ENCODE measurements at regions not wholly inside any gene's neighbourhood (a gene's known extent, or its start where the extent isn't known, plus 50 kb on each side); places are given as distances from the start of the nearest gene placed in this dataset.
A peak's percentile ranks its signal among the peaks of the same experiment; 100 is the strongest.

DNA sequence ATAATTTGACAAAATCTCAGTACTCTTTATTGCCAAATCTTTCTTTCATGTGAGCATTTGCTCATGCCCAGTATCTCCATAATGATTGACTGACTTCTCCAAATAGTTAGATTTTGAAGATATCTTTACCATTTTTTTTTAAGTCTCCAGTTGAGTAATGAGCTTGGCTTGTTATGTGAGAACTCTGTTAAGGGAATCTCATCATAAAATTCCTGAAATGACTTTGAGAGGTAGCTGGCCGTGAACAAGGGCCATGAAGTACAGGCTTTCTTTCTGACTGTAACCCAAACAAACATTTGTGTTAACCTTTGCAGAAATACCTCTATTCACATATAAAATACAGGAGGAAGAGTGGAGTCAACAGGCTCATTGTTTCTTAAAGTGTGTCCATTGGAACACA, 449.7 kb downstream of the IRS2 start:
- TF ChIP-seq, protein P1, sequence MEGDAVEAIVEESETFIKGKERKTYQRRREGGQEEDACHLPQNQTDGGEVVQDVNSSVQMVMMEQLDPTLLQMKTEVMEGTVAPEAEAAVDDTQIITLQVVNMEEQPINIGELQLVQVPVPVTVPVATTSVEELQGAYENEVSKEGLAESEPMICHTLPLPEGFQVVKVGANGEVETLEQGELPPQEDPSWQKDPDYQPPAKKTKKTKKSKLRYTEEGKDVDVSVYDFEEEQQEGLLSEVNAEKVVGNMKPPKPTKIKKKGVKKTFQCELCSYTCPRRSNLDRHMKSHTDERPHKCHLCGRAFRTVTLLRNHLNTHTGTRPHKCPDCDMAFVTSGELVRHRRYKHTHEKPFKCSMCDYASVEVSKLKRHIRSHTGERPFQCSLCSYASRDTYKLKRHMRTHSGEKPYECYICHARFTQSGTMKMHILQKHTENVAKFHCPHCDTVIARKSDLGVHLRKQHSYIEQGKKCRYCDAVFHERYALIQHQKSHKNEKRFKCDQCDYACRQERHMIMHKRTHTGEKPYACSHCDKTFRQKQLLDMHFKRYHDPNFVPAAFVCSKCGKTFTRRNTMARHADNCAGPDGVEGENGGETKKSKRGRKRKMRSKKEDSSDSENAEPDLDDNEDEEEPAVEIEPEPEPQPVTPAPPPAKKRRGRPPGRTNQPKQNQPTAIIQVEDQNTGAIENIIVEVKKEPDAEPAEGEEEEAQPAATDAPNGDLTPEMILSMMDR (IDR thresholded peaks at IDR 0.05; ENCODE audit: insufficient read depth, low read length, poor library complexity, severe bottlenecking), result no peak
- no peaks in the 10 kb centered on the region for H3K27me3 ChIP-seq (ENCODE audit: control insufficient read depth, insufficient read depth, low read length)
- peak; percentile 70 for DNase-seq (ENCODE audit: low read depth)
- H3K4me3 ChIP-seq (ENCODE audit: low read depth, low read length), result no peak overlapping the region
- no peaks in the 10 kb centered on the region for H3K36me3 ChIP-seq (ENCODE audit: control insufficient read depth, insufficient read depth, low read length)

DNA sequence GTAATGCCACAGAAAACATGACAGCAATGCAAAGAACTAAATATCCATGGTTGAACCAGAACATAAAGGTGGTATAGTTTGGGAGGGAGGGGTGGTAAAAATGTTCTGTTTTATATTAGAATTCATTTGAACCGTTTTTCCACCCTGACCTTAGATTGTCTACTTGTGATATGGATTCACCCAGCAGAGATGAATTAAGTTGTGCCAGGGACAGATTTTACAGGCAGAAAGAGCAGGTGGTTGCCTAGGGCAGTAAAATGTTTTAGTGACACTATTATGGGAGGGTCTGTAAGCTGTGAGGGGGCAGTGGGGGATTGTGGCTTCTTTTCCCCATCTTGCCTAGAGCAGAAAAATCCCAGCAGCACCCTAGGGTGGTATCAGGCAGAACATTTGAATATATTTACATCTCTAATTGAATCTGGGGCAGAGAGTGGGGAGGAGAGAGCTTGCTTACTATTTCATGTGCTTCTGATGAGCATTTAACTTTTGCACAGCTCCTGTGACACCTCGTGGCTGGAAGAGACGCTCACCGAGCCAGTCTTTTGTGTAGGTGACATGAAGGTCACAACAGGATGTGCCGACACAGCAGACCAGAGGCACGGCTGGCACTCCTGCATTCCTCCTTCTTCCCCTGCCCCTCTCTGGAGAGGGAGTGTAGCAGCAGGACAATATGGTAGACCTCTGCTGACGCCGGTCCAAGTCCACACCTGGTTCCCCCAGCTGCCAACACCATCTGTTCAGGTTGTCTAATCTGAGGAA, 452.3 kb downstream of the IRS2 start:
- no peak for DNase-seq (ENCODE audit: low read depth)
- H3K4me3 ChIP-seq (ENCODE audit: low read depth, low read length), result no peak overlapping the region
- TF ChIP-seq, protein P1 (IDR thresholded peaks at IDR 0.05; ENCODE audit: insufficient read depth, low read length, poor library complexity, severe bottlenecking), result no peak
- no peaks in the 10 kb centered on the region for H3K27me3 ChIP-seq (ENCODE audit: control insufficient read depth, insufficient read depth, low read length)
- no peaks in the 10 kb centered on the region for H3K36me3 ChIP-seq (ENCODE audit: control insufficient read depth, insufficient read depth, low read length)

DNA sequence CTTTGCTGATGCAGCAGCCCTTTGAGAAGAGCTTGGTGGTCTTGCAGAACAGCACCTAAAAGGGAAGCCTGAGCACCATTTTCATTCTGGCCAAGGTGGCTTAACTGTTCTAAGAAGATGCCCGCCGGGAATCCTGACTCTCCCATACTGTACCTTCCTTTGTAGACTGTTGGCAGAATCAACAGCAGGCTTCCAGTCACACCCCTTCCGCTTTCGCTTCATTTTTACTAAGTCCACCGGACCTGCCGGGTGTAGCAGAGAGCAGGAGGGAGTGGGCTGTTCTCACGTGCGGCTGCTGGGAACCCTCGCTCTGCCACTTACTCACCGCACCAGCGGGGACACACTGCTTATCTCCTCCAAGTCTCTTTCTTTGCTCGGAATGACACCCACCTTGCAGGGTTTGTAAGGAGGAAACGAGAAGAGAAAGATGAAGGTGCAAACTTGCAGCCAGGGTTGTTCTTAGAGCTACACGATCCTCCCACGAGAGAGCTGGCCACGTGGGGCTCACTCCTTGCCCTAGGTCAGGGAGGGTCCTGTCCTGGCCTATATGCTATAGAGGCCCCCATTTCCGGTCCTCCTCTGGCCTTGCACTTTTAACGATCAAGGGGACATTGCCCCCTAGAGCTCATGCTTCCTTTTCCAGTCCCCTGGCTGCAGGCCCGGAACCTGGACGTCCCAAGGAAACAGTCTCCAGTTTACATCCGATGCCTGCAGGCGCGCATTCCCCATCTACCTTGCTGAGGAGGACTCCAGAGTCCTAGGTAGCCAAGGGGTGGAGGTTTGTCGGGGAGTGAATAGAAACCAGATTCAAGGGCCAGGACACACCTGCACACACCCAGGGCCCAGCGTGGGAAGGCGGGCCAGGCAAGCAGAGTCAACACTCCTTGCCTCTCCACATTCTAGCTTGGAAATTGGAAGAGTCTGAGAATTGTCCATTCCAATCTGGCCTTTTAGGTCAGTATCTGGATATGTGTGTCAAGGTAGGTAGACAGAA, 453.6 kb downstream of the IRS2 start:
- no peaks in the 10 kb centered on the region for H3K27me3 ChIP-seq (ENCODE audit: control insufficient read depth, insufficient read depth, low read length)
- H3K36me3 ChIP-seq (ENCODE audit: control insufficient read depth, insufficient read depth, low read length), result no peaks in the 10 kb centered on the region
- TF ChIP-seq, protein P1 (IDR thresholded peaks at IDR 0.05; ENCODE audit: insufficient read depth, low read length, poor library complexity, severe bottlenecking), result no peak
- no peak for DNase-seq (ENCODE audit: low read depth)
- H3K4me3 ChIP-seq (ENCODE audit: low read depth, low read length), result no peak overlapping the region

DNA sequence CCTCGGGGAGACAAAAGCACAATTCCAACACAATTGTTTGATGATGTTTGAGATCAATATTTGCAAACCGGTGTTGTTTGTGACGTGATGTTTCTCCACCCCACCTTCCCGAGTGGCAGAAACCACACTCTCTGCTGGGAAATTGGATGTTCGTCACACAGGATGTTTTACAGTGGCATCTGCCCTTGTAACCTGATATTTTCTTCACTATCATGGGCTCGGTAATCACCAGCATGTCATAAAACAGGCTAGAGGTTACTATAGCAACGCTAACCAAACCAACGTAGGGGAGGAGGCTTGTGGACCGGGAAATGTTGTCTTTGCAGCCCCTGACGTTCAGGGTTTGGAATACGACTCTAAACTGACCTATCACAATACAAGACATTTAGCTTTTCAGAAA, 454.5 kb downstream of the IRS2 start:
- TF ChIP-seq, protein P1 (IDR thresholded peaks at IDR 0.05; ENCODE audit: insufficient read depth, low read length, poor library complexity, severe bottlenecking), result no peak
- Histone ChIP-seq H3K36me3 (ENCODE audit: control insufficient read depth, insufficient read depth, low read length) (no peaks in the 10 kb centered on the region), H3K4me3 (ENCODE audit: low read depth, low read length) (no peak overlapping the region), H3K27me3 (ENCODE audit: control insufficient read depth, insufficient read depth, low read length) (no peaks in the 10 kb centered on the region)
- DNase-seq (ENCODE audit: low read depth), result peak; percentile 79

DNA sequence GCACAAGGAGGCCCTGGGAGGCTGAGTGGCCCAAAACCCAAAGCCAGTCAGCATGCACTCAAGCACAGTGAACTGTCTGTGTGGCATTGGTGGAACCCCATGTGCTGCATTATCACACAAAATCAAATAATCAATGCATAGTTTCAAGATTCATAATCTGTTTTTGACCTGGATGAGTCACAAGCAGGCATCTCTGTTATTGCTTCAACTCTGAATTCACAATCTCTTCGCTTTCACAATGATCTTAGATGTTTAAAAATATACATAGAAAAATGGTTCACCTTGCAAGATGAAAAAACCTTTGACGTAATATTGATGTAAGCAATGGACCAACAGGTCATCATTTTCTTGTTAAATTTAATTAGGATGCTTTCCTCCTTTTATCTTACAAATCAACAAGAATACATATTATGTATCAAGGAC, 455.4 kb downstream of the IRS2 start:
- Histone ChIP-seq H3K27me3 (ENCODE audit: control insufficient read depth, insufficient read depth, low read length) (no peaks in the 10 kb centered on the region), H3K4me3 (ENCODE audit: low read depth, low read length) (no peak overlapping the region), H3K36me3 (ENCODE audit: control insufficient read depth, insufficient read depth, low read length) (no peaks in the 10 kb centered on the region)
- TF ChIP-seq, protein P1 (IDR thresholded peaks at IDR 0.05; ENCODE audit: insufficient read depth, low read length, poor library complexity, severe bottlenecking), result no peak
- no peak for DNase-seq (ENCODE audit: low read depth)
